Fibroblast of lung (primary cell): ENCODE measurements at regions not wholly inside any gene's neighbourhood (a gene's known extent, or its start where the extent isn't known, plus 50 kb on each side); places are given as distances from the start of the nearest gene placed in this dataset.

ENCODE experiments used
- CTCF ChIP-seq, 2 donors: IDR thresholded peaks in 1 of 2; conservative IDR thresholded peaks in 1 of 2; 1 replicate in 1 of 2; 2 replicates in 1 of 2; pipeline ENCODE4 v1.5.1; 2011 to 2012; ENCODE audit warnings: low read length in 2 of 2, control low read depth in 1 of 2, inconsistent platforms in 1 of 2, low read depth in 1 of 2, mild to moderate bottlenecking in 1 of 2
- EZH2 ChIP-seq: IDR thresholded peaks from 2 replicates; pipeline ENCODE4 v1.5.1; 2012; ENCODE audit warnings: low read length, control low read depth, mild to moderate bottlenecking; ENCODE audit errors: missing control alignments

- TF ChIP-seq CTCF (conservative IDR thresholded peaks at IDR 0.05 in 1 of 2, IDR thresholded peaks at IDR 0.05 in 1 of 2; ENCODE audit: low read depth in 1 of 2, low read length in 2 of 2) (no peak), EZH2 (no peak)
Measured at GRCh38 chr20:47922269-47922668, 137.0 kb upstream of the SULF2 start.
